ENCODE measurements at regions not wholly inside any gene's neighbourhood (a gene's known extent, or its start where the extent isn't known, plus 50 kb on each side); places are given as distances from the start of the nearest gene placed in this dataset.

DNA sequence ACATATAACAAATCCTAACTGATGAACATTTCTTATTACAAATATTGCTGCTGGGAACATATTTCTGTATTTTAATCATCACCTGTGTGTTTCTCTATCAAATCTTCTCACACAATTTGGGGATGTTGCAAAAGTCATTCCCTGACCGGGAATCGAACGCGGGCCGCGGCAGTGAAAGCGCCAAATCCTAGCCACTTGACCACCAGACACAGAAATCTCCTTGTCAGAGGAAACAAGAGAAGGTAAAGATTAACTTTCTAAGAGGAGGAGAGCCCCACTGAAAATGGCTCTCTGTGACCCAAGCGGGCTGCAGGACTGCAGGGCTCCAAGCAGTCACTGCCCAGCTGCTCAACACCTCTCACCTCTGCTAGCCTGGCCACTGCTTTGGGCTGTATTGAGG is 304.9 kb downstream of the FAM72C start:
- H2AFZ ChIP-seq (ENCODE audit: low read length): no peak overlapping the region
- H3K9me3 ChIP-seq (ENCODE audit: low read length): no peaks in the 10 kb centered on the region
- H3K27me3 ChIP-seq (ENCODE audit: control insufficient read depth in 1 of 2, insufficient read depth in 2 of 2, low read length in 2 of 2): peaks cover 0 to 4% of the 10 kb centered on the region in 2 experiments; a peak in 1 of 5 replicates
- ATAC-seq (no peak), FAIRE-seq (no peak), DNase-seq (ENCODE audit: low spot score) (no peak)
- no peak for TF ChIP-seq FOXO1 (CRISPR knock-in tag; IDR thresholded peaks at IDR 0.05)
- no peak for TF ChIP-seq SUZ12 (IDR thresholded peaks at IDR 0.05; ENCODE audit: low read depth, low read length)
- BruUV-seq (replicated peaks): no TSS peak
- no peaks in the 10 kb centered on the region for H3K4me1 ChIP-seq (ENCODE audit: insufficient read depth, low read length)
- POLR2A ChIA-PET: no interaction called here
- intact Hi-C loops (cut with micrococcal nuclease; ENCODE audit: unreplicated experiment) (no loop called here), in situ Hi-C loops (cut with HindIII; ENCODE audit: extremely low pct_ligation_motif_present, low pct_unique_long_range_greater_than_20kb) (no loop called here)
- no peak overlapping the region for H3K4me2 ChIP-seq (ENCODE audit: low read depth, low read length)
- CTCF ChIA-PET (ENCODE audit: low intra/inter-chr PET ratio, low total read pairs): no interaction called here
- H3K4me3 ChIP-seq (replicated peaks in 1 of 3; ENCODE audit: insufficient read depth in 1 of 3, low read depth in 2 of 3, low read length in 3 of 3): no peak overlapping the region
- no peak overlapping the region for H3K9ac ChIP-seq (ENCODE audit: insufficient read depth, low read depth, low read length)
- no peak overlapping the region for H3K27ac ChIP-seq (ENCODE audit: extremely low read length, insufficient read depth, low read length)
- no peaks in the 10 kb centered on the region for H3K36me3 ChIP-seq (replicated peaks in 1 of 2; ENCODE audit: control insufficient read depth in 1 of 2, insufficient read depth in 2 of 2, low read length in 2 of 2)
- no peaks in the 10 kb centered on the region for H3K79me2 ChIP-seq (ENCODE audit: insufficient read depth, low read length)
- WGBS (ENCODE audit: low lambda C conversion rate): 51% methylated on average over 7 of the region's 8 CpGs
- no peaks in the 10 kb centered on the region for H4K20me1 ChIP-seq (ENCODE audit: insufficient read depth, low read length)

DNA sequence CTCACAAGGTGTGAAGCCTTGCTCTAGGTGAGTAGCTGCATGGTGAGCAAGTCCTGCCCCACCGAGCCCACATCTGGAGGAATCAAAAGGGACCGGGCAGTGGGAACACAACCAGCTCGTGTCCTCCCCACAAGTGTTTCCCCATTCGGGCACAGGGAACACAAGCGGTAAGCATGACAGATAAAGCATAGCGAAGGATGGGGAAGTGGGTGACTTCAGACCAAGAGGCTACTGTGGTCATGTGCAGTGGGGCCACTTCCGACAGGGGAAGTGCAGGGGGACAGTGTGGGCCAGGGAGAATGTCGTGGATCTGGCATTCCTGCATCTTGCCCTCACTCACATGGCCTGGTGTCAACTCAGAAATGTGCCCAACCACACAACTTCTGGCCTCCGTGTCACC is 306.2 kb downstream of the FAM72C start:
- no peaks in the 10 kb centered on the region for H3K4me1 ChIP-seq (ENCODE audit: insufficient read depth, low read length)
- no peak overlapping the region for H3K4me3 ChIP-seq (replicated peaks in 1 of 3; ENCODE audit: insufficient read depth in 1 of 3, low read depth in 2 of 3, low read length in 3 of 3)
- no peak for DNase-seq (ENCODE audit: low spot score)
- no peak overlapping the region for H2AFZ ChIP-seq (ENCODE audit: low read length)
- H3K36me3 ChIP-seq (replicated peaks in 1 of 2; ENCODE audit: control insufficient read depth in 1 of 2, insufficient read depth in 2 of 2, low read length in 2 of 2): no peaks in the 10 kb centered on the region
- no peak for ATAC-seq
- ChIA-PET CTCF (ENCODE audit: low intra/inter-chr PET ratio, low total read pairs) (no interaction called here), POLR2A (no interaction called here)
- H4K20me1 ChIP-seq (ENCODE audit: insufficient read depth, low read length): no peaks in the 10 kb centered on the region
- in situ Hi-C loops (cut with HindIII; ENCODE audit: extremely low pct_ligation_motif_present, low pct_unique_long_range_greater_than_20kb) (no loop called here), intact Hi-C loops (cut with micrococcal nuclease; ENCODE audit: unreplicated experiment) (no loop called here)
- H3K9ac ChIP-seq (ENCODE audit: insufficient read depth, low read depth, low read length): no peak overlapping the region
- no peak overlapping the region for H3K27ac ChIP-seq (ENCODE audit: extremely low read length, insufficient read depth, low read length)
- FAIRE-seq: no peak
- peaks cover 0 to 4% of the 10 kb centered on the region in 2 experiments; a peak in 1 of 5 replicates for H3K27me3 ChIP-seq (ENCODE audit: control insufficient read depth in 1 of 2, insufficient read depth in 2 of 2, low read length in 2 of 2)
- H3K9me3 ChIP-seq (ENCODE audit: low read length): no peaks in the 10 kb centered on the region
- no peaks in the 10 kb centered on the region for H3K79me2 ChIP-seq (ENCODE audit: insufficient read depth, low read length)
- H3K4me2 ChIP-seq (ENCODE audit: low read depth, low read length): no peak overlapping the region
- no TSS peak for BruUV-seq (replicated peaks)
- 8% methylated on average over 8 of the region's 9 CpGs for WGBS (ENCODE audit: low lambda C conversion rate)
- TF ChIP-seq ZFP62 (CRISPR knock-in tag; IDR thresholded peaks at IDR 0.05) (no peak), TOPORS (CRISPR knock-in tag; IDR thresholded peaks at IDR 0.05) (no peak), KDM6A (CRISPR knock-in tag; IDR thresholded peaks at IDR 0.05; ENCODE audit: low read depth) (no peak), ELF1 (CRISPR knock-in tag; IDR thresholded peaks at IDR 0.05) (no peak), ZNF24 (IDR thresholded peaks at IDR 0.05) (no peak), KLF13 (CRISPR knock-in tag; IDR thresholded peaks at IDR 0.05) (no peak), ZNF556 (CRISPR knock-in tag; IDR thresholded peaks at IDR 0.05; ENCODE audit: borderline replicate concordance) (no peak), IRF2 (CRISPR knock-in tag; IDR thresholded peaks at IDR 0.05) (no peak)
- TF ChIP-seq, protein P1, sequence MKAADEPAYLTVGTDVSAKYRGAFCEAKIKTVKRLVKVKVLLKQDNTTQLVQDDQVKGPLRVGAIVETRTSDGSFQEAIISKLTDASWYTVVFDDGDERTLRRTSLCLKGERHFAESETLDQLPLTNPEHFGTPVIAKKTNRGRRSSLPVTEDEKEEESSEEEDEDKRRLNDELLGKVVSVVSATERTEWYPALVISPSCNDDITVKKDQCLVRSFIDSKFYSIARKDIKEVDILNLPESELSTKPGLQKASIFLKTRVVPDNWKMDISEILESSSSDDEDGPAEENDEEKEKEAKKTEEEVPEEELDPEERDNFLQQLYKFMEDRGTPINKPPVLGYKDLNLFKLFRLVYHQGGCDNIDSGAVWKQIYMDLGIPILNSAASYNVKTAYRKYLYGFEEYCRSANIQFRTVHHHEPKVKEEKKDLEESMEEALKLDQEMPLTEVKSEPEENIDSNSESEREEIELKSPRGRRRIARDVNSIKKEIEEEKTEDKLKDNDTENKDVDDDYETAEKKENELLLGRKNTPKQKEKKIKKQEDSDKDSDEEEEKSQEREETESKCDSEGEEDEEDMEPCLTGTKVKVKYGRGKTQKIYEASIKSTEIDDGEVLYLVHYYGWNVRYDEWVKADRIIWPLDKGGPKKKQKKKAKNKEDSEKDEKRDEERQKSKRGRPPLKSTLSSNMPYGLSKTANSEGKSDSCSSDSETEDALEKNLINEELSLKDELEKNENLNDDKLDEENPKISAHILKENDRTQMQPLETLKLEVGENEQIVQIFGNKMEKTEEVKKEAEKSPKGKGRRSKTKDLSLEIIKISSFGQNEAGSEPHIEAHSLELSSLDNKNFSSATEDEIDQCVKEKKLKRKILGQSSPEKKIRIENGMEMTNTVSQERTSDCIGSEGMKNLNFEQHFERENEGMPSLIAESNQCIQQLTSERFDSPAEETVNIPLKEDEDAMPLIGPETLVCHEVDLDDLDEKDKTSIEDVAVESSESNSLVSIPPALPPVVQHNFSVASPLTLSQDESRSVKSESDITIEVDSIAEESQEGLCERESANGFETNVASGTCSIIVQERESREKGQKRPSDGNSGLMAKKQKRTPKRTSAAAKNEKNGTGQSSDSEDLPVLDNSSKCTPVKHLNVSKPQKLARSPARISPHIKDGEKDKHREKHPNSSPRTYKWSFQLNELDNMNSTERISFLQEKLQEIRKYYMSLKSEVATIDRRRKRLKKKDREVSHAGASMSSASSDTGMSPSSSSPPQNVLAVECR (CRISPR knock-in tag; IDR thresholded peaks at IDR 0.05; ENCODE audit: borderline replicate concordance): no peak
- TF ChIP-seq, protein P2, sequence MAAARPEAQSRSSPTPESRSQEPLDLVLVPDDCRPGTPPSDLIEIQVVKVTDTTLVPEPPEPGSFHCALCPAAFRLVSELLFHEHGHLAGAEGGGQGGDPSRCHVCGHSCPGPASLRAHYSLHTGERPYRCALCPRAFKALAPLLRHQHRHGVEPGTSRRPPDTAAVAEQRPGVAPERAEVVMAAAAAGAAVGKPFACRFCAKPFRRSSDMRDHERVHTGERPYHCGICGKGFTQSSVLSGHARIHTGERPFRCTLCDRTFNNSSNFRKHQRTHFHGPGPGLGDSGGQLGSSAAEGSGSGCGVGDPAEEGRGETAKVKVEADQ (CRISPR knock-in tag; IDR thresholded peaks at IDR 0.05; ENCODE audit: borderline replicate concordance): no peak
- TF ChIP-seq, protein P3, sequence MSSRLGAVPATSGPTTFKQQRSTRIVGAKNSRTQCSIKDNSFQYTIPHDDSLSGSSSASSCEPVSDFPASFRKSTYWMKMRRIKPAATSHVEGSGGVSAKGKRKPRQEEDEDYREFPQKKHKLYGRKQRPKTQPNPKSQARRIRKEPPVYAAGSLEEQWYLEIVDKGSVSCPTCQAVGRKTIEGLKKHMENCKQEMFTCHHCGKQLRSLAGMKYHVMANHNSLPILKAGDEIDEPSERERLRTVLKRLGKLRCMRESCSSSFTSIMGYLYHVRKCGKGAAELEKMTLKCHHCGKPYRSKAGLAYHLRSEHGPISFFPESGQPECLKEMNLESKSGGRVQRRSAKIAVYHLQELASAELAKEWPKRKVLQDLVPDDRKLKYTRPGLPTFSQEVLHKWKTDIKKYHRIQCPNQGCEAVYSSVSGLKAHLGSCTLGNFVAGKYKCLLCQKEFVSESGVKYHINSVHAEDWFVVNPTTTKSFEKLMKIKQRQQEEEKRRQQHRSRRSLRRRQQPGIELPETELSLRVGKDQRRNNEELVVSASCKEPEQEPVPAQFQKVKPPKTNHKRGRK (CRISPR knock-in tag; IDR thresholded peaks at IDR 0.05): no peak
